Retinal pigment epithelial cell (primary cell): ENCODE measurements at regions not wholly inside any gene's neighbourhood (a gene's known extent, or its start where the extent isn't known, plus 50 kb on each side); places are given as distances from the start of the nearest gene placed in this dataset.

Source experiments
- DNase-seq: peaks from one replicate; pipeline ENCODE4 v3.0.0-alpha.2; 2010; ENCODE audit warnings: low read depth
- H3K4me3 ChIP-seq: 2 replicates; pipeline ENCODE4 v1.5.1; 2011; ENCODE audit warnings: mild to moderate bottlenecking, low read length, control low read depth, moderate library complexity
- CTCF ChIP-seq: conservative IDR thresholded peaks from 2 replicates; pipeline ENCODE4 v1.5.1; 2011; ENCODE audit warnings: low read depth, low read length, control low read depth, inconsistent platforms

- no peak for TF ChIP-seq CTCF
- H3K4me3 ChIP-seq: no peak overlapping the region
- DNase-seq: no peak
These were observed 112.3 kb upstream of the LIMCH1 start for GRCh38 chr4:41425650-41426049.

DNA sequence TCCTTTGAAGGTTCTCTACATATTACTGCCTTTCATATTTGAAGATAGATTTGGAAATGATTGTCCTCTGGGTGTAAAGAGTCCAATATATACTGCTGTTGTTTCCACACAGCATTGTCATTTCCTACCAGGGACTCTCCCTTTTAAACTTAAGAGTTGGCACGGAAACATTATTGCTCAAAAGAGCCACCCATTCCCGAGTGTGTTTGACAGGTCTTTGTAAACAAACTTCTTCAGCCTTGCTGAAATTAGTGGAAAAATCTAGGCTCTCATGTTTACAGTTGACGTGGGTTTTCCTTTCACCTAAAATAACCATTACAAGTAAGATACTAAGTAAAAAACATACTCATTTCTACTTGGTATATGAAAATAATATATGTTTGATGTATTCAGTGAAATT is 111.4 kb upstream of the LIMCH1 start:
- no peak for DNase-seq

GRCh38 chr4:41427306-41427882 is 110.6 kb upstream of the LIMCH1 start:
- no peak overlapping the region for H3K4me3 ChIP-seq
- no peak for DNase-seq
- TF ChIP-seq CTCF: no peak

More for the DNA sequence above, 111.4 kb upstream of the LIMCH1 start:
- H3K4me3 ChIP-seq: no peak overlapping the region
- no peak for TF ChIP-seq CTCF

GRCh38 chr4:41427931-41428600 is 109.9 kb upstream of the LIMCH1 start:
- DNase-seq: no peak
- H3K4me3 ChIP-seq: no peak overlapping the region
- TF ChIP-seq CTCF: no peak

DNA sequence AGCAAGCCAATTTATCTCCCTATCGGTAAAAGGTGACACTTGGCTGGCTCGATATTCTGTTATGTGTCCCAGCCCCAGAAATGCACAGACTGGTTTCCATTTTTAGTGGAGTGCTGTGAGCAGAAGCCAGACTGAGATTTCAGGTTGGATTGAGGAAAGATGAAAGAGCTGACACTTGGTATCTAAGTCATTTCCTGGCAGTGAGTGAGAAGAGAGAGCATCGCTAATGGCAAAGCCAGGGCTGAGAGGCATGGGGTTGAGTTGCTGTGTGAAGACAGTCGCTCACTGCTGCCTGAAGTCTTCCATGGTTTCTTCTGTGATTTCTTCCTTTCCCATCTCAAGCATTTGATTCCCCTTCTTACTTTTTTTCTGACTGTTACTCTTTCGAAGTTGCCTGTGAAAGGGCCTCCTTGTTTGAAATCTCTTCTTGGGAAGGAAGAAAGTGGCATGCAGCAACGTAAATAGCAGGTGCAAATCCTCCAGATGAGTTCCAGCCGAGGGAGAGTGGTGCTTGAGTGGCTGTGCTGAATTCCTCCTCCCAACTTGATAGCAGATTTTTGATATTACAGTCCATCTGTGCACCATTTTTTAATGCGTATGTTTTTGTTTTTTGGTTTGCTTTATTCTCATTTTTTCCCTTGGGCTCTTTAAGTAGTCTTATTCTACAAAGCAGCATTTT is 109.2 kb upstream of the LIMCH1 start:
- no peak overlapping the region for H3K4me3 ChIP-seq
- DNase-seq: no peak
- TF ChIP-seq CTCF: no peak

DNA sequence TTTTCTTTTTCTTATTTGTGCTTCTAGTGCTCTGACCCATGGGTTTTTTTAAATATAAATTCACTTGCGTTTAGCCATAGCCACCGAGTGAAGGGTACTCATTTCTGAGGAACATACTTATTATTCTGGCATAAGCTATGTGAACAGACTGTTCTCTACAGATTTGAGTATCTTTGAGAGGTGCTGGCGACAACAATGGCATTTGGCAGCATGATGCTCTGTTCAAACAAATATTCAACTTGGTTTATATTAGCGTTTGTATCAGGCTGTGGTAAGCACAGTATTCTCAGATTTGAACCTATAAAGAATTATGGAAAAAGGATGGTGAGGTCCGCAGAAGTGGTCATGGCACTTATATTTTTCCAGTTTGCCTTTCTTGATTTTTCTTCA is 108.7 kb upstream of the LIMCH1 start:
- DNase-seq: no peak
- no peak for TF ChIP-seq CTCF
- no peak overlapping the region for H3K4me3 ChIP-seq

DNA sequence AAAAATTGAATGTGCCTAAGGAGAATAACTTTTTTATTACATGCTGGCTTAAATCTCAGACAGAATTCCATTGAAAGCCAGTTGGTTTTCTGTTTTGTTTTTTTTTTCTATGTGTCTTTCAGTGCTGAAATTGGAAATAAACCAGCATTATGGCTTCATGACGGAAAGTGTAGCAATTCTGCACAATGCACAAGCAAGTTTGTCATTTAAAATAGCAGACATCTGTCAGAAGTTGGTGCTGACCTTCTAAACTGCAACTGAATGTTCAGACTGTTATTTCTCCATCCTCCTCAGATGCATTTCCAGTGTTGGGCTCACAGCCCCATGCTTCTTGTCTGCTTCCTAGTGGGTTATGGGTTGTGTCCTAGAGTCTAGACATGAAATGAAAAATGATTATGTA is 107.2 kb upstream of the LIMCH1 start:
- no peak for TF ChIP-seq CTCF
- no peak overlapping the region for H3K4me3 ChIP-seq
- no peak for DNase-seq
